Parathyroid adenoma (tissue), 2 donors: ENCODE measurements at regions not wholly inside any gene's neighbourhood (a gene's known extent, or its start where the extent isn't known, plus 50 kb on each side); places are given as distances from the start of the nearest gene placed in this dataset.

Experiments used
- H2AFZ ChIP-seq: fragments of 300-600 bp; sonication (generic); one replicate; pipeline ENCODE4 v1.7.0; 2017; ENCODE audit warnings: antibody characterized with exemption, mild to moderate bottlenecking
- H3K27ac ChIP-seq: fragments of 300-600 bp; sonication (generic); one replicate; pipeline ENCODE4 v1.7.0; 2017
- H3K27me3 ChIP-seq: fragments of 300-600 bp; sonication (generic); one replicate; pipeline ENCODE4 v1.7.0; 2017; ENCODE audit warnings: low read length; ENCODE audit not compliant: control insufficient read depth, insufficient read depth
- H3K36me3 ChIP-seq: fragments of 300-600 bp; sonication (generic); one replicate; pipeline ENCODE4 v1.7.0; 2017; ENCODE audit warnings: low read length; ENCODE audit not compliant: control insufficient read depth, insufficient read depth
- H3K4me1 ChIP-seq: fragments of 300-600 bp; sonication (generic); one replicate; pipeline ENCODE4 v1.7.0; 2017; ENCODE audit warnings: control low read depth
- H3K4me2 ChIP-seq: fragments of 300-600 bp; sonication (generic); one replicate; pipeline ENCODE4 v1.7.0; 2017; ENCODE audit warnings: low read length
- H3K4me3 ChIP-seq: fragments of 300-600 bp; sonication (generic); one replicate; pipeline ENCODE4 v1.7.0; 2017; ENCODE audit warnings: low read depth, low read length
- H3K79me2 ChIP-seq: fragments of 300-600 bp; sonication (generic); one replicate; pipeline ENCODE4 v1.7.0; 2017; ENCODE audit warnings: control low read depth
- H3K9ac ChIP-seq: fragments of 300-600 bp; sonication (generic); one replicate; pipeline ENCODE4 v1.7.0; 2017; ENCODE audit warnings: mild to moderate bottlenecking
- H3K9me3 ChIP-seq: fragments of 300-600 bp; sonication (generic); one replicate; pipeline ENCODE4 v1.7.0; 2017; ENCODE audit warnings: low read length; ENCODE audit not compliant: control insufficient read depth
- TF ChIP-seq, protein P1 (sequence below): fragments of 300-600 bp; sonication (generic); IDR thresholded peaks from one replicate; pipeline ENCODE4 v1.7.0; 2017; ENCODE audit warnings: antibody characterized with exemption, mild to moderate bottlenecking
- donor health status: primary hyperparathyroidism.

DNA sequence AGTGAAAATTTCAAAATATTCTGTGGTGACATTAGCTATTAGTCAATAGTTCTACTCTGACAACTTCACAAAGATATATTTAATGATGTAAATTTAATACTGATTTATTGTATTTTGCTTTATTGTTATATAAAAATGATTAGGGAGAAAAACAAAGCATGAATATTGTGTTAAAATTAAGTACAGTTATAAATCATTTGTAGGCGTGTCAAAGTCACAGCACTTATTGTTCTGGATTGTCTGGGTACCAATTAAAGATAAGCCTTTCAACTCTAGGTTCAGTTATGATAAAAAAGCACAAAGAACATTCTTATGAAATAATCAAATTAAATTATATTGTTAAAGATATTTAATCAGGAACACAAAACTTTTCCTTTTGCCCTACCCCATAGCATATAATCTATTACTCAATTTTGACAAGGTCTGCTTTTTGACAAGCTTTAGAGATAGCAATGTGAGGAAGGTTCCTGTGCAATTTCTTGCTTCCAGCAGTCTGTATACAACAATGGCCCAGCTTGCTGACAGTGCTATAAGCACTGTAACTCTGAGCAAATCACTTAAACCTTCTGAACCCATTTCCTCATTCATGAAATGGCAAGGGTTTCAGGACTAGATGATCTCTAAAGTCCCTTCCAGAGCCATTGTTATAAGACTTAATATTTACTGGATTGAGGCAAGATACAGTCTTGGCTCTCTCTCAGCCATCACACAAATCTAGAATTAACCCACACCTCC lies 910.3 kb upstream of the LCORL start:
- no peaks in the 10 kb centered on the region for H3K36me3 ChIP-seq
- no peak overlapping the region for H3K4me3 ChIP-seq
- H3K9ac ChIP-seq: no peak overlapping the region
- H2AFZ ChIP-seq: no peak overlapping the region
- TF ChIP-seq, protein P1, sequence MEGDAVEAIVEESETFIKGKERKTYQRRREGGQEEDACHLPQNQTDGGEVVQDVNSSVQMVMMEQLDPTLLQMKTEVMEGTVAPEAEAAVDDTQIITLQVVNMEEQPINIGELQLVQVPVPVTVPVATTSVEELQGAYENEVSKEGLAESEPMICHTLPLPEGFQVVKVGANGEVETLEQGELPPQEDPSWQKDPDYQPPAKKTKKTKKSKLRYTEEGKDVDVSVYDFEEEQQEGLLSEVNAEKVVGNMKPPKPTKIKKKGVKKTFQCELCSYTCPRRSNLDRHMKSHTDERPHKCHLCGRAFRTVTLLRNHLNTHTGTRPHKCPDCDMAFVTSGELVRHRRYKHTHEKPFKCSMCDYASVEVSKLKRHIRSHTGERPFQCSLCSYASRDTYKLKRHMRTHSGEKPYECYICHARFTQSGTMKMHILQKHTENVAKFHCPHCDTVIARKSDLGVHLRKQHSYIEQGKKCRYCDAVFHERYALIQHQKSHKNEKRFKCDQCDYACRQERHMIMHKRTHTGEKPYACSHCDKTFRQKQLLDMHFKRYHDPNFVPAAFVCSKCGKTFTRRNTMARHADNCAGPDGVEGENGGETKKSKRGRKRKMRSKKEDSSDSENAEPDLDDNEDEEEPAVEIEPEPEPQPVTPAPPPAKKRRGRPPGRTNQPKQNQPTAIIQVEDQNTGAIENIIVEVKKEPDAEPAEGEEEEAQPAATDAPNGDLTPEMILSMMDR: no peak
- no peaks in the 10 kb centered on the region for H3K27me3 ChIP-seq
- no peaks in the 10 kb centered on the region for H3K4me1 ChIP-seq
- no peak overlapping the region for H3K4me2 ChIP-seq
- H3K79me2 ChIP-seq: no peaks in the 10 kb centered on the region
- no peaks in the 10 kb centered on the region for H3K9me3 ChIP-seq
- H3K27ac ChIP-seq: no peak overlapping the region

- Histone ChIP-seq H2AFZ (no peak overlapping the region), H3K4me2 (no peak overlapping the region), H3K9ac (no peak overlapping the region), H3K27me3 (no peaks in the 10 kb centered on the region), H3K27ac (no peak overlapping the region), H3K36me3 (no peaks in the 10 kb centered on the region), H3K4me1 (no peaks in the 10 kb centered on the region), H3K9me3 (no peaks in the 10 kb centered on the region), H3K79me2 (no peaks in the 10 kb centered on the region), H3K4me3 (no peak overlapping the region)
- TF ChIP-seq, protein P1: no peak
These were observed 908.9 kb upstream of the LCORL start for GRCh38 chr4:18930487-18930886.

- H3K27ac ChIP-seq: no peak overlapping the region
- H3K79me2 ChIP-seq: no peaks in the 10 kb centered on the region
These were observed 902.1 kb upstream of the LCORL start for GRCh38 chr4:18923496-18924161.

GRCh38 chr4:18917689-18918088 lies 896.1 kb upstream of the LCORL start:
- no peaks in the 10 kb centered on the region for H3K9me3 ChIP-seq
- no peak overlapping the region for H2AFZ ChIP-seq

More at GRCh38 chr4:18923496-18924161, 902.1 kb upstream of the LCORL start:
- no peaks in the 10 kb centered on the region for H3K4me1 ChIP-seq
- no peaks in the 10 kb centered on the region for H3K36me3 ChIP-seq
- TF ChIP-seq, protein P1: no peak
- H3K4me3 ChIP-seq: no peak overlapping the region
- H3K9me3 ChIP-seq: no peaks in the 10 kb centered on the region
- H3K9ac ChIP-seq: no peak overlapping the region
- no peak overlapping the region for H3K4me2 ChIP-seq
- no peaks in the 10 kb centered on the region for H3K27me3 ChIP-seq
- no peak overlapping the region for H2AFZ ChIP-seq

More at GRCh38 chr4:18917689-18918088, 896.1 kb upstream of the LCORL start:
- H3K4me2 ChIP-seq: no peak overlapping the region
- H3K79me2 ChIP-seq: no peaks in the 10 kb centered on the region
- H3K27me3 ChIP-seq: no peaks in the 10 kb centered on the region
- H3K27ac ChIP-seq: no peak overlapping the region
- H3K9ac ChIP-seq: no peak overlapping the region
- H3K4me1 ChIP-seq: no peaks in the 10 kb centered on the region
- H3K36me3 ChIP-seq: no peaks in the 10 kb centered on the region
- TF ChIP-seq, protein P1: no peak
- H3K4me3 ChIP-seq: no peak overlapping the region
